ENCODE measurements at regions not wholly inside any gene's neighbourhood (a gene's known extent, or its start where the extent isn't known, plus 50 kb on each side); places are given as distances from the start of the nearest gene placed in this dataset.

- TF ChIP-seq PAF1 (CRISPR knock-in tag; IDR thresholded peaks at IDR 0.05) (no peak), PRDM4 (CRISPR knock-in tag; IDR thresholded peaks at IDR 0.05; ENCODE audit: borderline replicate concordance) (no peak), TCF7L2 (IDR thresholded peaks at IDR 0.05; ENCODE audit: low read depth, low read length) (no peak), TAF1 (CRISPR knock-in tag; IDR thresholded peaks at IDR 0.05) (no peak), EP300 (IDR thresholded peaks at IDR 0.05; ENCODE audit: low read depth in 2 of 2, low read length in 2 of 2) (no peak), EP300 (CRISPR knock-in tag; IDR thresholded peaks at IDR 0.05; ENCODE audit: borderline replicate concordance) (no peak), ARID2 (CRISPR knock-in tag; IDR thresholded peaks at IDR 0.05; ENCODE audit: borderline replicate concordance) (no peak), SRSF9 (IDR thresholded peaks at IDR 0.05; ENCODE audit: borderline replicate concordance, insufficient read depth, low read depth, low read length, poor library complexity, severe bottlenecking) (no peak), SMARCC2 (IDR thresholded peaks at IDR 0.05) (no peak), MAX (IDR thresholded peaks at IDR 0.05) (no peak), JUND (CRISPR knock-in tag; IDR thresholded peaks at IDR 0.05) (no peak), POLR2A (IDR thresholded peaks at IDR 0.05; ENCODE audit: insufficient read depth in 1 of 2, low read depth in 2 of 2, low read length in 2 of 2) (no peak)
These were observed 609.8 kb upstream of the KLF12 start for GRCh38 chr13:74743992-74744391.
